ENCODE measurements at regions not wholly inside any gene's neighbourhood (a gene's known extent, or its start where the extent isn't known, plus 50 kb on each side); places are given as distances from the start of the nearest gene placed in this dataset.
A peak's percentile ranks its signal among the peaks of the same experiment; 100 is the strongest.

GRCh38 chr7:106602062-106602461 is 58.9 kb downstream of the CCDC71L start:
- Histone ChIP-seq H3K4me1 (peaks cover 0 to 12% (median 8%) of the 10 kb centered on the region in 6 donors), H3K27ac (no peak overlapping the region), H3K4me3 (no peak overlapping the region), H3K9me3 (no peaks in the 10 kb centered on the region), H3K27me3 (replicated peaks in 1 of 7) (no peaks in the 10 kb centered on the region), H3K36me3 (no peaks in the 10 kb centered on the region)
- intact Hi-C loops (cut with DNase I; ENCODE audit: low total_unique reads), result no loop called here
- 85 to 97% (median 89%) methylated on average over 1 of the region's 1 CpG for WGBS, 5 donors
- no peak for DNase-seq
- TF ChIP-seq POLR2AphosphoS5 (IDR thresholded peaks at IDR 0.05) (no peak), POLR2A (IDR thresholded peaks at IDR 0.05) (no peak), CTCF (IDR thresholded peaks at IDR 0.05 in 8 of 11, conservative IDR thresholded peaks at IDR 0.05 in 3 of 11) (no peak)

- H3K9me3 ChIP-seq, result no peaks in the 10 kb centered on the region
- peaks cover 0 to 12% (median 8%) of the 10 kb centered on the region in 6 donors for H3K4me1 ChIP-seq
- WGBS, 5 donors, result 75 to 85% (median 79%) methylated on average over 3 of the region's 3 CpGs
- H3K27me3 ChIP-seq (replicated peaks in 1 of 7), result no peaks in the 10 kb centered on the region
- TF ChIP-seq CTCF (IDR thresholded peaks at IDR 0.05 in 8 of 11, conservative IDR thresholded peaks at IDR 0.05 in 3 of 11) (no peak), POLR2AphosphoS5 (IDR thresholded peaks at IDR 0.05) (no peak), POLR2A (IDR thresholded peaks at IDR 0.05) (no peak)
- no peak overlapping the region for H3K4me3 ChIP-seq
- no peaks in the 10 kb centered on the region for H3K36me3 ChIP-seq
- intact Hi-C loops (cut with DNase I; ENCODE audit: low total_unique reads), result no loop called here
- no peak for DNase-seq
- H3K27ac ChIP-seq, result no peak overlapping the region
Measured at GRCh38 chr7:106600569-106601373, 60.2 kb downstream of the CCDC71L start.

- H3K27me3 ChIP-seq (replicated peaks in 1 of 7), result no peaks in the 10 kb centered on the region
- TF ChIP-seq POLR2A (IDR thresholded peaks at IDR 0.05) (no peak), CTCF (IDR thresholded peaks at IDR 0.05 in 8 of 11, conservative IDR thresholded peaks at IDR 0.05 in 3 of 11) (no peak), POLR2AphosphoS5 (IDR thresholded peaks at IDR 0.05) (no peak)
- no peaks in the 10 kb centered on the region for H3K9me3 ChIP-seq
- H3K4me3 ChIP-seq, result peak overlapping the region in 1 of 8 donors; percentile 60
- peaks cover 0 to 12% (median 8%) of the 10 kb centered on the region in 6 donors for H3K4me1 ChIP-seq
- WGBS, 5 donors, result 78 to 88% (median 85%) methylated on average over 3 of the region's 3 CpGs
- no peak for DNase-seq
- H3K27ac ChIP-seq, result no peak overlapping the region
- intact Hi-C loops (cut with DNase I; ENCODE audit: low total_unique reads), result no loop called here
- no peaks in the 10 kb centered on the region for H3K36me3 ChIP-seq
Measured at GRCh38 chr7:106599343-106599698, 61.6 kb downstream of the CCDC71L start.

- intact Hi-C loops (cut with DNase I; ENCODE audit: low total_unique reads), result no loop called here
- Histone ChIP-seq H3K36me3 (no peaks in the 10 kb centered on the region), H3K4me1 (peaks cover 0 to 12% (median 8%) of the 10 kb centered on the region in 6 donors), H3K27me3 (replicated peaks in 1 of 7) (no peaks in the 10 kb centered on the region), H3K9me3 (no peaks in the 10 kb centered on the region), H3K27ac (peak overlapping the region in 5 of 8 donors; percentile 20 to 64 (median 42)), H3K4me3 (peak overlapping the region in 6 of 8 donors; percentile 3 to 60 (median 22))
- peak; percentile 86 for DNase-seq
- TF ChIP-seq CTCF (IDR thresholded peaks at IDR 0.05 in 8 of 11, conservative IDR thresholded peaks at IDR 0.05 in 3 of 11), result no peak
- peak in 1 of 3 donors; percentile 50 for TF ChIP-seq POLR2AphosphoS5 (IDR thresholded peaks at IDR 0.05)
- no peak for TF ChIP-seq POLR2A (IDR thresholded peaks at IDR 0.05)
- WGBS, 5 donors, result 2 to 8% (median 3%) methylated on average over 6 of the region's 6 CpGs
Measured at GRCh38 chr7:106598663-106599342, 62.2 kb downstream of the CCDC71L start.

All from spleen (tissue), 11 donors.